Pancreas (tissue), 10 donors: ENCODE measurements at regions not wholly inside any gene's neighbourhood (a gene's known extent, or its start where the extent isn't known, plus 50 kb on each side); places are given as distances from the start of the nearest gene placed in this dataset.

Experiments used
- ATAC-seq, 4 donors: fragments of 200-7000 bp; cut with Tn5 transposase; one replicate each; pipeline versions ENCODE4 v1.8.0 to v1.9.1; 2020; ENCODE audit warnings: mild to moderate bottlenecking in 4 of 4, moderate library complexity in 4 of 4
- DNase-seq, 6 donors: peaks; one replicate each; pipeline ENCODE4 v3.0.0-alpha.2; 2020
- FAIRE-seq: peaks from 2 replicates; lab custom pipeline; 2012; peaks lifted over from hg19 to GRCh38; lab: Jason Lieb, UNC
- H3K27ac ChIP-seq, 4 donors: fragments of 200-600 bp; sonication (generic); 1 replicate in 3 of 4; 2 replicates in 1 of 4; pipeline versions ENCODE4 v1.5.0 to v1.8.0; 2020
- H3K27me3 ChIP-seq, 4 donors: fragments of 200-600 bp; one replicate each; pipeline ENCODE4 v1.8.0; 2021
- H3K36me3 ChIP-seq, 3 donors: fragments of 200-600 bp; sonication (generic) in 1 of 3; one replicate each; pipeline versions ENCODE4 v1.5.0 to v1.8.0; 2020 to 2021
- H3K4me1 ChIP-seq, 3 donors: fragments of 200-600 bp; one replicate each; pipeline ENCODE4 v1.8.0; 2021
- H3K4me3 ChIP-seq, 4 donors: fragments of 200-600 bp; sonication (generic) in 2 of 4; one replicate each; pipeline versions ENCODE4 v1.5.0 to v1.8.0; 2020 to 2021
- H3K9me3 ChIP-seq, 4 donors: fragments of 200-600 bp; one replicate each; pipeline ENCODE4 v1.8.0; 2021
- WGBS, 2 donors: extraction: QIAGEN DNeasy Blood & Tissue Kit; methylation state at CpG; one replicate each; pipeline ENCODE4 v1.1.7; 2013; 5-methylcytosine and 5-hydroxymethylcytosine counted together
- intact Hi-C, 3 donors: fragments of 100-400 bp; cut with DNase I; formaldehyde crosslinking; loops; one replicate each; pipeline versions ENCODE4 v1.11.1 to v1.14.2; 2022
- TF ChIP-seq, protein P1 (sequence below), 4 donors: fragments of 200-600 bp; sonication (generic) in 3 of 4; IDR thresholded peaks; one replicate each; pipeline versions ENCODE4 v1.5.0 to v1.8.0; 2021; ENCODE audit warnings: antibody characterized with exemption in 4 of 4
- donor health status: healthy with polysubstance abuse.
- donor health status: DM: no; HTN: no; CAD: no; lungs with moderate emphysema.
- donor health status: DM: no; HTN: no; CAD: no.
- donor health status: control.
- donor health status: control.
- donor health status: Bipolar disorder and iron deficiency.
- donor health status: DM: yes; HTN: yes; CAD: no.
- donor health status: DM: no; HTN: no; CAD: no.
- donor health status: DM: no; HTN: no; CAD: no.
- donor health status: DM: yes; HTN: yes; CAD: no.

DNA sequence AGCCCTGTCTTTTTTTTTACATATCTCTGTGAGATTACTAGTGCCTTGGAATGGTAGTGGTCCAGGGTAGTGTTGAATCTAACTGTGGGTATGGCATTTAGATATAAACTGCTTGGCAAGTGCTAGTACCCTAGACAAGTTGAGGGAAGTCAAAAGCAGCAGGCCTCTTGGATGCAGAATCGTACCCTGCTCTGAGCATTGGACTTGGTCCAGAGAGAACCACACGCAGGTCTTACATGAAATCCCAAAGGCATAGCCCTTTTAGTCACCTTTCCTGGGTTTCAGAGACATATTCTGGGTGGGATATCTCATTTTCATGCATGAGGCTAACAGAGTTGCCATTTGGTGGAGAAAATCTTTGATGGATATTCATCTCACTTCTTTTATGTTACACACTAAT lies 641.4 kb downstream of the PDCD6IP start:
- WGBS, 2 donors, result 59 to 72% methylated on average over 2 of the region's 2 CpGs
- Histone ChIP-seq H3K36me3 (no peaks in the 10 kb centered on the region), H3K27ac (no peak overlapping the region), H3K4me3 (no peak overlapping the region), H3K27me3 (no peaks in the 10 kb centered on the region), H3K9me3 (no peaks in the 10 kb centered on the region), H3K4me1 (no peaks in the 10 kb centered on the region)
- ATAC-seq (no peak), DNase-seq (no peak), FAIRE-seq (no peak)
- TF ChIP-seq, protein P1, sequence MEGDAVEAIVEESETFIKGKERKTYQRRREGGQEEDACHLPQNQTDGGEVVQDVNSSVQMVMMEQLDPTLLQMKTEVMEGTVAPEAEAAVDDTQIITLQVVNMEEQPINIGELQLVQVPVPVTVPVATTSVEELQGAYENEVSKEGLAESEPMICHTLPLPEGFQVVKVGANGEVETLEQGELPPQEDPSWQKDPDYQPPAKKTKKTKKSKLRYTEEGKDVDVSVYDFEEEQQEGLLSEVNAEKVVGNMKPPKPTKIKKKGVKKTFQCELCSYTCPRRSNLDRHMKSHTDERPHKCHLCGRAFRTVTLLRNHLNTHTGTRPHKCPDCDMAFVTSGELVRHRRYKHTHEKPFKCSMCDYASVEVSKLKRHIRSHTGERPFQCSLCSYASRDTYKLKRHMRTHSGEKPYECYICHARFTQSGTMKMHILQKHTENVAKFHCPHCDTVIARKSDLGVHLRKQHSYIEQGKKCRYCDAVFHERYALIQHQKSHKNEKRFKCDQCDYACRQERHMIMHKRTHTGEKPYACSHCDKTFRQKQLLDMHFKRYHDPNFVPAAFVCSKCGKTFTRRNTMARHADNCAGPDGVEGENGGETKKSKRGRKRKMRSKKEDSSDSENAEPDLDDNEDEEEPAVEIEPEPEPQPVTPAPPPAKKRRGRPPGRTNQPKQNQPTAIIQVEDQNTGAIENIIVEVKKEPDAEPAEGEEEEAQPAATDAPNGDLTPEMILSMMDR (IDR thresholded peaks at IDR 0.05), result no peak
- intact Hi-C loops, result no loop called here

DNA sequence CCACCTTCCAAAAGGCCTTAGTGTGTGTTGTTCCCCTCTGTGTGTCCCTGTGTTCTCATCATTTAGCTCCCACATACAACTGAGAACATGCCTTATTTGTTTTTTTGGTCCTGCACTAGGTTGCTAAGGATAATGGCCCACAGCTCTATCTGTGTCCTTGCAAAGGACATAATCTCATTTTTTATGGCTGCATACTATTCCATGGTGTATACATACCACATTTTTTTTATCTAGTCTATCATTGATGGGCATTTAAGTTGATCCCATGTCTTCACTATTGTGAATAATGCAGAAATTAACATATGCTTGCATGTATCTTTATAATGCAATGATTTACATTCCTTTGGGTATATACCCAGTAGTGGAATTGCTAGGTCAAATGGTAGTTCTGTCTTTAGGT lies 645.7 kb downstream of the PDCD6IP start:
- H3K9me3 ChIP-seq, result no peaks in the 10 kb centered on the region
- H3K4me1 ChIP-seq, result no peaks in the 10 kb centered on the region
- no peaks in the 10 kb centered on the region for H3K36me3 ChIP-seq
- H3K4me3 ChIP-seq, result no peak overlapping the region
- ATAC-seq (no peak), FAIRE-seq (no peak), DNase-seq (no peak)
- TF ChIP-seq, protein P1 (IDR thresholded peaks at IDR 0.05), result no peak
- intact Hi-C loops, result no loop called here
- H3K27ac ChIP-seq, result no peak overlapping the region
- no peaks in the 10 kb centered on the region for H3K27me3 ChIP-seq

DNA sequence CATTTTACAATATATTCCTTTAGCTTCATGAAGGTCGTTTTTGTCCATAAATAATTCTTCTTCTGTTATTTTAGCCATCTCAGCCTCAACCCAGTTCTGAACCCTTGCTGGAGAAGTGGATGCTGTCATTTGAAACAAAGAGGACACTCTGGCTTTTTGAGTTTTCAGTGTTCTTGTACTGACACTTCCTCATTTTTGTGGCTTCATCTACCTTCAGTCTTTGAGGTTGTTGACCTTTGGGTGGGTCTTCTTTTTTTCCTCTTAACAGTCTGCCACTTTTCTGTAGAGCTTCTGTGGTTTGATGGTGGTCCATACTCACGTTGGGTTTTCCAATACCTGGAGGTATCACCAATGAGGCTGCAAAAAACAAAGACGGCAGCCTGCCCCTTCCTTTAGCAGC lies 650.9 kb downstream of the PDCD6IP start:
- Histone ChIP-seq H3K4me3 (no peak overlapping the region), H3K4me1 (no peaks in the 10 kb centered on the region), H3K27me3 (no peaks in the 10 kb centered on the region), H3K36me3 (no peaks in the 10 kb centered on the region), H3K27ac (no peak overlapping the region), H3K9me3 (no peaks in the 10 kb centered on the region)
- intact Hi-C loops, result no loop called here
- ATAC-seq, result no peak
- TF ChIP-seq, protein P1 (IDR thresholded peaks at IDR 0.05), result no peak
- no peak for FAIRE-seq
- DNase-seq, result no peak
- WGBS, 2 donors, result 36 to 46% methylated on average over 3 of the region's 3 CpGs

DNA sequence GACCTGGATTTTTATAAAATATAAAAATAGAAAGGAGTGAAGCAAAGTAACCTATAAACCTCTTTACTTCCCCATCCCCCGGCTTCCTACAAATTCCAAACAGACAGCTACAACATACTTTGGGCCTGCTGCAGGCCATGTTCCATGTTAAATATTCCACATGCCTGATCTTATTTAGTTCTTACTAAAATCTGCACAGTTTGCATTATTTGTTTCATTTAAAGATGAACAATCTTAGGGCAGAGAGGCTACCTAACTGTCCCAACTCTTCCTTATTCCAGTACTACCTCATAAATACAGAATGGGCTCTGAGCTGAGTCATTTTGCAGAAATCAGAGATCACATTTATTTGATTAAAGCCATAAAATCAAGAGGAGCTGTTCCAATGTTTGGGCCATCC lies 665.0 kb downstream of the PDCD6IP start:
- DNase-seq (no peak), ATAC-seq (no peak), FAIRE-seq (no peak)
- Histone ChIP-seq H3K9me3 (no peaks in the 10 kb centered on the region), H3K27ac (no peak overlapping the region), H3K4me3 (no peak overlapping the region), H3K27me3 (no peaks in the 10 kb centered on the region), H3K36me3 (no peaks in the 10 kb centered on the region), H3K4me1 (no peaks in the 10 kb centered on the region)
- 74 to 90% methylated on average over 1 of the region's 1 CpG for WGBS, 2 donors
- intact Hi-C loops, result no loop called here
- TF ChIP-seq, protein P1 (IDR thresholded peaks at IDR 0.05), result no peak

DNA sequence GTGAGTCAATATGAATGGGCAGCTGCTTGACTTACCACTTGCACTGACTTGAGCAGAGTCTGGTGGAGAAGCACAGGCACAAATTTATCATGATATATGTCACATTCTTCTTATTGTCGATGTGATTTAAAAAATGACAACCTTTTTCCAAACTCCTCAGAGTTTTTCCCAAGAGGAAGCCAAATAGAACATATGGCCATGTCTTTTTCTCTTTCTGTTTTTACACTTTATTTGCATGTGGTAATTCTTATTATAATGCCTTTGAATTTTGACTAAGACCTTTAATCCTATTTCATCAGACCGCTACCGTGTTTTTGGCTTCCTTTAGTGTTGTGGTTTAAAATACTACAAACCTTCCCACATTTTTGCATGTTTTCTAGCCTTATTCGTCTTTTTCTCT lies 666.2 kb downstream of the PDCD6IP start:
- H3K27ac ChIP-seq, result no peak overlapping the region
- TF ChIP-seq, protein P1 (IDR thresholded peaks at IDR 0.05), result no peak
- no peaks in the 10 kb centered on the region for H3K9me3 ChIP-seq
- DNase-seq (no peak), FAIRE-seq (no peak), ATAC-seq (no peak)
- no peaks in the 10 kb centered on the region for H3K27me3 ChIP-seq
- intact Hi-C loops, result no loop called here
- no peaks in the 10 kb centered on the region for H3K4me1 ChIP-seq
- whole genome bisulfite sequencing, 2 donors, result 67 to 78% methylated on average over 4 of the region's 4 CpGs
- no peaks in the 10 kb centered on the region for H3K36me3 ChIP-seq
- no peak overlapping the region for H3K4me3 ChIP-seq
